K562 (cell line): ENCODE measurements at regions not wholly inside any gene's neighbourhood (a gene's known extent, or its start where the extent isn't known, plus 50 kb on each side); places are given as distances from the start of the nearest gene placed in this dataset.

Source experiments
- CTBP1 ChIP-seq: fragments of 450-650 bp; IDR thresholded peaks from 2 replicates; pipeline ENCODE4 v1.6.1; 2016; ENCODE audit warnings: borderline replicate concordance
- DLX4 ChIP-seq: fragments of 250-450 bp; sonication (Bioruptor Pico); IDR thresholded peaks from 2 replicates; pipeline ENCODE4 v1.6.1; 2021; ENCODE audit warnings: mild to moderate bottlenecking
- GABPA ChIP-seq: fragments of 200-800 bp; sonication (Bioruptor generic); conservative IDR thresholded peaks from 2 replicates; pipeline ENCODE4 v1.6.1; 2016; ENCODE audit warnings: low read depth, missing genetic modification characterization, missing compliant biosample characterization
- HINFP ChIP-seq: fragments of 450-650 bp; conservative IDR thresholded peaks from 2 replicates; pipeline ENCODE4 v1.6.1; 2016; ENCODE audit warnings: missing genetic modification characterization, low read depth, mild to moderate bottlenecking, control low read depth, missing compliant biosample characterization
- HSF4 ChIP-seq: fragments of 250-450 bp; sonication (Bioruptor Pico); IDR thresholded peaks from 2 replicates; pipeline ENCODE4 v2.1.2; 2022; ENCODE audit warnings: mild to moderate bottlenecking, moderate library complexity, borderline replicate concordance
- ILK ChIP-seq: fragments of 450-650 bp; IDR thresholded peaks from 2 replicates; pipeline ENCODE4 v1.6.1; 2016; ENCODE audit warnings: missing genetic modification characterization, low read depth, mild to moderate bottlenecking, missing compliant biosample characterization, moderate library complexity, borderline replicate concordance
- PATZ1 ChIP-seq: fragments of 250-450 bp; sonication (Bioruptor Pico); IDR thresholded peaks from 2 replicates; pipeline ENCODE4 v1.5.0; 2020; ENCODE audit warnings: mild to moderate bottlenecking, borderline replicate concordance
- PTBP1 ChIP-seq: fragments of 200-400 bp; formaldehyde crosslinking; IDR thresholded peaks from 2 replicates; pipeline ENCODE4 v1.6.1; 2017; ENCODE audit warnings: low read depth, low read length
- SREBF1 ChIP-seq: fragments of 150-350 bp; IDR thresholded peaks from 2 replicates; pipeline ENCODE4 v1.6.1; 2014; ENCODE audit warnings: antibody characterized with exemption, low read depth, low read length, borderline replicate concordance
- ZC3H11A ChIP-seq: IDR thresholded peaks from 2 replicates; pipeline ENCODE4 v1.6.1; 2012; ENCODE audit warnings: low read depth, low read length, improper control_type of control experiment
- ZFP91 ChIP-seq: sonication (generic); formaldehyde crosslinking; IDR thresholded peaks from 2 replicates; pipeline ENCODE4 v1.8.0; 2022; ENCODE audit warnings: mild to moderate bottlenecking, missing genetic modification reagents
- ZKSCAN1 ChIP-seq: fragments of 150-350 bp; IDR thresholded peaks from 2 replicates; pipeline ENCODE4 v1.6.1; 2016; ENCODE audit warnings: low read depth, low read length
- ZNF280B ChIP-seq: fragments of 250-450 bp; sonication (Bioruptor Pico); IDR thresholded peaks from 2 replicates; pipeline ENCODE4 v1.5.1; 2021; ENCODE audit warnings: mild to moderate bottlenecking
- ZNF316 ChIP-seq: fragments of 450-650 bp; IDR thresholded peaks from 2 replicates; pipeline ENCODE4 v1.6.1; 2016
- ZNF511 ChIP-seq: sonication (generic); formaldehyde crosslinking; IDR thresholded peaks from 2 replicates; pipeline ENCODE4 v1.8.0; 2022; ENCODE audit warnings: mild to moderate bottlenecking, missing genetic modification reagents
- ZNF707 ChIP-seq: fragments of 250-450 bp; sonication (Bioruptor Pico); conservative IDR thresholded peaks from 2 replicates; pipeline ENCODE4 v1.8.0; 2022; ENCODE audit warnings: inconsistent platforms, mild to moderate bottlenecking, moderate library complexity

GRCh38 chr18:45374878-45375630 lies 240.2 kb upstream of the SLC14A2 start (continued):
- no peak for TF ChIP-seq HINFP (tag)
- TF ChIP-seq ZNF316, result peak; percentile 40; the same call in 1 of the 2 replicates
- TF ChIP-seq ZFP91, result no peak
- no peak for TF ChIP-seq ILK
- TF ChIP-seq GABPA (tag), result no peak
- no peak for TF ChIP-seq ZC3H11A
- no peak for TF ChIP-seq PTBP1
- TF ChIP-seq ZKSCAN1, result no peak
- no peak for TF ChIP-seq CTBP1
- TF ChIP-seq SREBF1, result no peak
- no peak for TF ChIP-seq ZNF707 (CRISPR knock-in tag)
- no peak for TF ChIP-seq DLX4 (CRISPR knock-in tag)
- peak; percentile 62; the same call in 1 of the 2 replicates for TF ChIP-seq PATZ1
- TF ChIP-seq ZNF511, result no peak
- TF ChIP-seq HSF4, result no peak
- TF ChIP-seq ZNF280B (CRISPR knock-in tag), result no peak
